ENCODE measurements at regions not wholly inside any gene's neighbourhood (a gene's known extent, or its start where the extent isn't known, plus 50 kb on each side); places are given as distances from the start of the nearest gene placed in this dataset.

DNA sequence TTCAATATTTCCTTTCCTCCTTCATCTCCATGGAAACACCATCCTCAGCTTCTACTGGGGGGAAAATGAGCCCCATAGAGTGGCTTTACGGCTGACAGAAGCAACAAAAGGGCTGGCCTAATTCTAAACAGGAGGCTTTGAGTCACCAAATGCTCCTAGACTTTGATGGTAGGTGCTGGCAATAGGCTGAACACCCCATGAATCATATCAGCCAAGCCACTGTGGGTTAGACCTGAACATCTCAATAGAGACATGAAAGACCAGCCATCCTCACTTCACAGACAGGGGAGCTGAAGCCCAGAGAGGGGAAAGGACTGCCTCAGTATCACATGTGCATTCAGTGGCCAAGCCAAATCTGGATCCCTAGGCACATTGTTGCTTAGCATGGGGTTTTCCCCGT lies 107.6 kb downstream of the AMER1 start:
- no peak overlapping the region for H3K27ac ChIP-seq (ENCODE audit: low read length)
- no peaks in the 10 kb centered on the region for H3K79me2 ChIP-seq (ENCODE audit: insufficient read depth, low read length)
- H3K4me1 ChIP-seq (ENCODE audit: insufficient read depth, low read length), result no peaks in the 10 kb centered on the region
- no peaks in the 10 kb centered on the region for H4K20me1 ChIP-seq (ENCODE audit: insufficient read depth, low read length)
- no peak for TF ChIP-seq EZH2 (IDR thresholded peaks at IDR 0.05; ENCODE audit: borderline replicate concordance, low read depth, low read length, severe bottlenecking)
- TF ChIP-seq, protein P1, sequence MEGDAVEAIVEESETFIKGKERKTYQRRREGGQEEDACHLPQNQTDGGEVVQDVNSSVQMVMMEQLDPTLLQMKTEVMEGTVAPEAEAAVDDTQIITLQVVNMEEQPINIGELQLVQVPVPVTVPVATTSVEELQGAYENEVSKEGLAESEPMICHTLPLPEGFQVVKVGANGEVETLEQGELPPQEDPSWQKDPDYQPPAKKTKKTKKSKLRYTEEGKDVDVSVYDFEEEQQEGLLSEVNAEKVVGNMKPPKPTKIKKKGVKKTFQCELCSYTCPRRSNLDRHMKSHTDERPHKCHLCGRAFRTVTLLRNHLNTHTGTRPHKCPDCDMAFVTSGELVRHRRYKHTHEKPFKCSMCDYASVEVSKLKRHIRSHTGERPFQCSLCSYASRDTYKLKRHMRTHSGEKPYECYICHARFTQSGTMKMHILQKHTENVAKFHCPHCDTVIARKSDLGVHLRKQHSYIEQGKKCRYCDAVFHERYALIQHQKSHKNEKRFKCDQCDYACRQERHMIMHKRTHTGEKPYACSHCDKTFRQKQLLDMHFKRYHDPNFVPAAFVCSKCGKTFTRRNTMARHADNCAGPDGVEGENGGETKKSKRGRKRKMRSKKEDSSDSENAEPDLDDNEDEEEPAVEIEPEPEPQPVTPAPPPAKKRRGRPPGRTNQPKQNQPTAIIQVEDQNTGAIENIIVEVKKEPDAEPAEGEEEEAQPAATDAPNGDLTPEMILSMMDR (IDR thresholded peaks at IDR 0.05; ENCODE audit: borderline replicate concordance, extremely low read depth, low read length, poor library complexity, severe bottlenecking), result no peak
- H3K9me3 ChIP-seq (ENCODE audit: insufficient read depth, low read length, severe bottlenecking), result no peaks in the 10 kb centered on the region
- H3K36me3 ChIP-seq (ENCODE audit: insufficient read depth, low read length), result no peaks in the 10 kb centered on the region
- ATAC-seq (ENCODE audit: insufficient read depth, low read depth) (no peak), DNase-seq (no peak)
- H2AFZ ChIP-seq (ENCODE audit: low read depth, low read length), result no peak overlapping the region
- H3K4me3 ChIP-seq (ENCODE audit: low read depth in 1 of 2, low read length in 2 of 2), result no peak overlapping the region
- H3K27me3 ChIP-seq (ENCODE audit: insufficient read depth, low read length, poor library complexity), result no peaks in the 10 kb centered on the region
- no peak overlapping the region for H3K4me2 ChIP-seq (ENCODE audit: insufficient read depth, low read length)
- no peak overlapping the region for H3K9ac ChIP-seq (ENCODE audit: low read depth, low read length)

DNA sequence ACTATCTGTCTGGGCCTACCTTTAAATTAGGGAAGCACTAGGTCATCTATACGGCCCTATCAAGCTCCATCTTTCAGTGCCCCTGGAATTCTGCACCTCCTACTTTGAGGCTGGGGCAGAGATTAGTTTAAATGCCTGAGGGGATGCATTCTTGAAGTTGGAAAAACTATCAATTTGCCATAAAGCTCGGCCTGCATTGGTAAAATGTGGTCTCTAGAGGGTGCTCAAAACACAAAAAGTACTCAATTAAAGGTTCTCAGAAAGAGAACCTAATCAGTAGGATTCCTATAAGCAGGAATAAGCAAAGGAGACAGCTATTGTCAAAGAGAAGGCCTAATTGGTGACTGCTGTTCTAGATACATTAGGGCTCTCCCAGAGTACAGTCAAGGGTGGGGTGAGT lies 111.7 kb downstream of the AMER1 start:
- no peak for TF ChIP-seq EZH2 (IDR thresholded peaks at IDR 0.05; ENCODE audit: borderline replicate concordance, low read depth, low read length, severe bottlenecking)
- TF ChIP-seq, protein P1 (IDR thresholded peaks at IDR 0.05; ENCODE audit: borderline replicate concordance, extremely low read depth, low read length, poor library complexity, severe bottlenecking), result peak; percentile 56
- Histone ChIP-seq H3K9me3 (ENCODE audit: insufficient read depth, low read length, severe bottlenecking) (no peaks in the 10 kb centered on the region), H4K20me1 (ENCODE audit: insufficient read depth, low read length) (no peaks in the 10 kb centered on the region), H3K9ac (ENCODE audit: low read depth, low read length) (no peak overlapping the region), H3K27ac (ENCODE audit: low read length) (no peak overlapping the region), H3K79me2 (ENCODE audit: insufficient read depth, low read length) (no peaks in the 10 kb centered on the region), H3K27me3 (ENCODE audit: insufficient read depth, low read length, poor library complexity) (no peaks in the 10 kb centered on the region), H2AFZ (ENCODE audit: low read depth, low read length) (no peak overlapping the region), H3K36me3 (ENCODE audit: insufficient read depth, low read length) (no peaks in the 10 kb centered on the region), H3K4me1 (ENCODE audit: insufficient read depth, low read length) (no peaks in the 10 kb centered on the region), H3K4me3 (ENCODE audit: low read depth in 1 of 2, low read length in 2 of 2) (no peak overlapping the region), H3K4me2 (ENCODE audit: insufficient read depth, low read length) (no peak overlapping the region)
- ATAC-seq (ENCODE audit: insufficient read depth, low read depth), result 0 out of 3 replicates have a peak, but pooled peaks have one; percentile 27
- DNase-seq, result no peak

Measured in DND-41 (cell line).